ENCODE measurements at regions not wholly inside any gene's neighbourhood (a gene's known extent, or its start where the extent isn't known, plus 50 kb on each side); places are given as distances from the start of the nearest gene placed in this dataset.
A peak's percentile ranks its signal among the peaks of the same experiment; 100 is the strongest.

DNA sequence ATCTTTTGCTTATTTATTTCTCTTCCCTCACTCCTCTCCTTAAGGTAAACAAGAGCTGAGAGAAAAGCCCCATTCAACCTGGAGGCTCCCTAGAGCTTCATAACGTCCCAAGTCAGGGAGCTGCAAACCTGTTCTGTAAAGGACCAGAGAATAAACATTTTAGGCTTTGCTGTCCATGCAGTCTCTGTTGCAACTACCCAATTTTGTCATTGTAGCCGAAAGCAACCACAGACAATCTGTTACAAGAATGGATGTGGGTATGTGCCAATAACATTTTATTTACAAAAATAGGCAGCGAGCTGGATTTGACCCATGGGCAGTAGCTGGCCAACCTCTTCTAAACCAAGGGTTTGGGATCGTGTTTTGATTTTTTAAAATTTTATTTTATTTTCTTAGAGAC lies 71.3 kb upstream of the TBL1X start:
- no peaks in the 10 kb centered on the region for H3K9me3 ChIP-seq
- no peaks in the 10 kb centered on the region for H3K27me3 ChIP-seq (replicated peaks; ENCODE audit: control insufficient read depth, insufficient read depth, low read length)
- Mint-ChIP-seq H3K27ac (ENCODE audit: unreplicated experiment) (no peak overlapping the region), H3K9me3 (ENCODE audit: unreplicated experiment) (no peaks in the 10 kb centered on the region), H3K4me1 (ENCODE audit: low read depth, unreplicated experiment) (peaks cover 6% of the 10 kb centered on the region), H3K4me3 (ENCODE audit: unreplicated experiment) (no peak overlapping the region), H3K36me3 (ENCODE audit: insufficient read depth, unreplicated experiment) (peaks cover 6% of the 10 kb centered on the region), H3K27me3 (ENCODE audit: insufficient read depth, unreplicated experiment) (no peaks in the 10 kb centered on the region)
- ChIA-PET CTCF (no interaction called here), POLR2A (no interaction called here)
- H3K4me3 ChIP-seq (ENCODE audit: low read depth, low read length): no peak overlapping the region
- intact Hi-C loops (cut with micrococcal nuclease; ENCODE audit: unreplicated experiment): no loop called here
- no TSS peak for BruUV-seq (replicated peaks)
- DNase-seq: no peak
- TF ChIP-seq, protein P1, sequence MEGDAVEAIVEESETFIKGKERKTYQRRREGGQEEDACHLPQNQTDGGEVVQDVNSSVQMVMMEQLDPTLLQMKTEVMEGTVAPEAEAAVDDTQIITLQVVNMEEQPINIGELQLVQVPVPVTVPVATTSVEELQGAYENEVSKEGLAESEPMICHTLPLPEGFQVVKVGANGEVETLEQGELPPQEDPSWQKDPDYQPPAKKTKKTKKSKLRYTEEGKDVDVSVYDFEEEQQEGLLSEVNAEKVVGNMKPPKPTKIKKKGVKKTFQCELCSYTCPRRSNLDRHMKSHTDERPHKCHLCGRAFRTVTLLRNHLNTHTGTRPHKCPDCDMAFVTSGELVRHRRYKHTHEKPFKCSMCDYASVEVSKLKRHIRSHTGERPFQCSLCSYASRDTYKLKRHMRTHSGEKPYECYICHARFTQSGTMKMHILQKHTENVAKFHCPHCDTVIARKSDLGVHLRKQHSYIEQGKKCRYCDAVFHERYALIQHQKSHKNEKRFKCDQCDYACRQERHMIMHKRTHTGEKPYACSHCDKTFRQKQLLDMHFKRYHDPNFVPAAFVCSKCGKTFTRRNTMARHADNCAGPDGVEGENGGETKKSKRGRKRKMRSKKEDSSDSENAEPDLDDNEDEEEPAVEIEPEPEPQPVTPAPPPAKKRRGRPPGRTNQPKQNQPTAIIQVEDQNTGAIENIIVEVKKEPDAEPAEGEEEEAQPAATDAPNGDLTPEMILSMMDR (IDR thresholded peaks at IDR 0.05; ENCODE audit: insufficient read depth in 1 of 2, low read depth in 1 of 2, low read length in 1 of 2, severe bottlenecking in 1 of 2, unreplicated experiment in 1 of 2): no peak
- peaks cover 8% of the 10 kb centered on the region for H3K4me1 ChIP-seq
- H3K36me3 ChIP-seq (ENCODE audit: control insufficient read depth, insufficient read depth, low read length): no peaks in the 10 kb centered on the region

DNA sequence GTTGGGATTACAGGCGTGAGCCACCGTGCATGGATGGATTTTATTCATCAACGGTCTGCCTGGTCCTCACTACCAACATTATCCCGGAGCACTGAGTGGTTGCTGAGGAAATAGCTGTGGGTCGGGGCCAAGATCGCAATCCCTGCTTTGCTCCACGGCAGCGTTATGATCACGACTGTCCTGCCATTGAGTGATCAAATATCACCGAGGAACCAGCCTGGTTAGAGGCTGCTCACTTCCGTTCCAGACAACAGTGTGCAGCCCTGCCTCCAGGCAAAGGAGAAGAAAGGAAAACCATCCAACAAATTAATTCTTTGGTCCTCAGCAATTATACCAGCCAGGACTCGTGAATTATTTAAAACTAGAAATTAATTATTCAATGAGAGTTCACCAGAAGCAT lies 70.6 kb upstream of the TBL1X start:
- no TSS peak for BruUV-seq (replicated peaks)
- TF ChIP-seq, protein P1 (IDR thresholded peaks at IDR 0.05; ENCODE audit: insufficient read depth in 1 of 2, low read depth in 1 of 2, low read length in 1 of 2, severe bottlenecking in 1 of 2, unreplicated experiment in 1 of 2): no peak
- no peak overlapping the region for H3K4me3 ChIP-seq (ENCODE audit: low read depth, low read length)
- no peak for DNase-seq
- CTCF ChIA-PET: no interaction called here
- Mint-ChIP-seq H3K4me3 (ENCODE audit: unreplicated experiment) (no peak overlapping the region), H3K27ac (ENCODE audit: unreplicated experiment) (no peak overlapping the region), H3K9me3 (ENCODE audit: unreplicated experiment) (no peaks in the 10 kb centered on the region), H3K36me3 (ENCODE audit: insufficient read depth, unreplicated experiment) (peaks cover 6% of the 10 kb centered on the region), H3K4me1 (ENCODE audit: low read depth, unreplicated experiment) (peaks cover 6% of the 10 kb centered on the region), H3K27me3 (ENCODE audit: insufficient read depth, unreplicated experiment) (no peaks in the 10 kb centered on the region)
- intact Hi-C loops (cut with micrococcal nuclease; ENCODE audit: unreplicated experiment): no loop called here
- no peaks in the 10 kb centered on the region for H3K9me3 ChIP-seq
- H3K36me3 ChIP-seq (ENCODE audit: control insufficient read depth, insufficient read depth, low read length): no peaks in the 10 kb centered on the region
- H3K4me1 ChIP-seq: peaks cover 8% of the 10 kb centered on the region
- POLR2A ChIA-PET: no interaction called here
- H3K27me3 ChIP-seq (replicated peaks; ENCODE audit: control insufficient read depth, insufficient read depth, low read length): no peaks in the 10 kb centered on the region

DNA sequence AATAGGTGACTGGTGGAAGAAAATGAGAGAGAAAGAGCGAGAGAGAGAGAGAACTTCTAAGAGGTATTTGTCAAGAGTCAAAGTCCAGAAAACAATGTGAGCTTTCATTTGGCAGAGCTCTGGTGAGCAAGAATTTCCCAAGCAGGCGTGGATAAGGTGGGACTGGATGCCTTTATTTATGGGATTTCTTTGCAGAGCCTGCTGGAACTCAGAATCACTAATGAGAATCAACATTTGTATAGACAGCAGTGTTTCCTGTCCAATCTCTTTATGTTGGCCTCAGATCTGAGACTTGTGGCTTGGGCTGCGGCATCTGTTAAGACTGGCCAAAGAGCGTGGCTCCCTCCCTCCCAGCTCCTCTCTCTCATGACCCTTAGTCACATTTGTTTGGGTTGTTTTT lies 67.9 kb upstream of the TBL1X start:
- H3K27me3 ChIP-seq (replicated peaks; ENCODE audit: control insufficient read depth, insufficient read depth, low read length): no peaks in the 10 kb centered on the region
- ChIA-PET CTCF (no interaction called here), POLR2A (no interaction called here)
- no peaks in the 10 kb centered on the region for H3K36me3 ChIP-seq (ENCODE audit: control insufficient read depth, insufficient read depth, low read length)
- no peaks in the 10 kb centered on the region for H3K9me3 ChIP-seq
- no TSS peak for BruUV-seq (replicated peaks)
- Mint-ChIP-seq H3K4me1 (ENCODE audit: low read depth, unreplicated experiment) (peaks cover 6% of the 10 kb centered on the region), H3K4me3 (ENCODE audit: unreplicated experiment) (peak overlapping the region; percentile 25), H3K9me3 (ENCODE audit: unreplicated experiment) (no peaks in the 10 kb centered on the region), H3K27ac (ENCODE audit: unreplicated experiment) (peak overlapping the region; percentile 42), H3K36me3 (ENCODE audit: insufficient read depth, unreplicated experiment) (peaks cover 6% of the 10 kb centered on the region), H3K27me3 (ENCODE audit: insufficient read depth, unreplicated experiment) (no peaks in the 10 kb centered on the region)
- H3K4me3 ChIP-seq (ENCODE audit: low read depth, low read length): no peak overlapping the region
- peak in 1 of 2 experiments; percentile 27 for DNase-seq
- peaks cover 8% of the 10 kb centered on the region for H3K4me1 ChIP-seq
- intact Hi-C loops (cut with micrococcal nuclease; ENCODE audit: unreplicated experiment): no loop called here
- TF ChIP-seq, protein P1 (IDR thresholded peaks at IDR 0.05; ENCODE audit: insufficient read depth in 1 of 2, low read depth in 1 of 2, low read length in 1 of 2, severe bottlenecking in 1 of 2, unreplicated experiment in 1 of 2): no peak

All from Caco-2 (cell line).